DOHH2 (cell line): ENCODE measurements at regions not wholly inside any gene's neighbourhood (a gene's known extent, or its start where the extent isn't known, plus 50 kb on each side); places are given as distances from the start of the nearest gene placed in this dataset.
"Not testable (repeated sequence)": the region's sequence is repeated elsewhere in the genome, so short reads cannot be mapped to it uniquely, and the experiment has no call there.

Source experiments
- EZH2phosphoT487 ChIP-seq: fragments of 200-600 bp; sonication (generic); IDR thresholded peaks from 2 replicates; pipeline ENCODE4 v1.6.1; 2017; ENCODE audit warnings: borderline replicate concordance, mild to moderate bottlenecking, antibody characterized with exemption, low read length, moderate library complexity, mixed read lengths
- TF ChIP-seq, protein P1 (sequence below): fragments of 200-600 bp; sonication (generic); IDR thresholded peaks from one replicate; pipeline ENCODE4 v1.5.1; 2014; ENCODE audit warnings: antibody characterized with exemption, mild to moderate bottlenecking, low read depth, low read length; ENCODE audit not compliant: poor library complexity, severe bottlenecking

DNA sequence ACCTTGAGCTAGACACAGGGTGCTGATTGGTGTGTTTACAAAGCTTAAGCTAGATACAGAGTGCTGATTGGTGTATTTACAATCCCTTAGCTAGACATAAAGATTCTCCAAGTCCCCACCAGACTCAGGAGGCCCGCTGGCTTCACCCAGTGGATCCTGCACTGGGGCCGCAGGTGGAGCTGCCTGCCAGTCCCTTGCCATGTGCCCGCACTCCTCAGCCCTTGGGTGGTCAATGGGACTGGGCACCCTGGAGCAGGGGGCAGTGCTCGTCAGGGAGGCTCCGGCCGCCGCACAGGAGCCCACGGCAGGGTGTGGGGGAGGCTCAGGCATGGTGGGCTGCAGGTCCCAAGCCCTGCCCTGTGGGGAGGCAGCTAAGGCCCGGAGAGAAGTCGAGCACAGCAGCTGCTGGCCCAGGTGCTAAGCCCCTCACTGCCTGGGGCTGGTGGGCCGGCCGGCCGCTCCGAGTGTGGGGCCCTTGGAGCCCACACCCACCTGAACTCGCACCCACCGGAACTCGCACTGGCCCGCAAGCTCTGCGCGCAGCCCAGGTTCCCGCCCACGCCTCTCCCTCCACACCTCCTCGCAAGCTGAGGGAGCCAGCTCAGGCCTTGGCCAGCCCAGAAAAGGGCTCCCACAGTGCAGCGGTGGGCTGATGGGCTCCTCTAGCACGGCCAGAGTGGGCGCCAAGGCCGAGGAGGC is 169.1 kb upstream of the ARSJ start:
- TF ChIP-seq, protein P1, sequence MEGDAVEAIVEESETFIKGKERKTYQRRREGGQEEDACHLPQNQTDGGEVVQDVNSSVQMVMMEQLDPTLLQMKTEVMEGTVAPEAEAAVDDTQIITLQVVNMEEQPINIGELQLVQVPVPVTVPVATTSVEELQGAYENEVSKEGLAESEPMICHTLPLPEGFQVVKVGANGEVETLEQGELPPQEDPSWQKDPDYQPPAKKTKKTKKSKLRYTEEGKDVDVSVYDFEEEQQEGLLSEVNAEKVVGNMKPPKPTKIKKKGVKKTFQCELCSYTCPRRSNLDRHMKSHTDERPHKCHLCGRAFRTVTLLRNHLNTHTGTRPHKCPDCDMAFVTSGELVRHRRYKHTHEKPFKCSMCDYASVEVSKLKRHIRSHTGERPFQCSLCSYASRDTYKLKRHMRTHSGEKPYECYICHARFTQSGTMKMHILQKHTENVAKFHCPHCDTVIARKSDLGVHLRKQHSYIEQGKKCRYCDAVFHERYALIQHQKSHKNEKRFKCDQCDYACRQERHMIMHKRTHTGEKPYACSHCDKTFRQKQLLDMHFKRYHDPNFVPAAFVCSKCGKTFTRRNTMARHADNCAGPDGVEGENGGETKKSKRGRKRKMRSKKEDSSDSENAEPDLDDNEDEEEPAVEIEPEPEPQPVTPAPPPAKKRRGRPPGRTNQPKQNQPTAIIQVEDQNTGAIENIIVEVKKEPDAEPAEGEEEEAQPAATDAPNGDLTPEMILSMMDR = not testable (repeated sequence)
- not testable (repeated sequence) for TF ChIP-seq EZH2phosphoT487
